MM.1S (cell line): ENCODE measurements at regions not wholly inside any gene's neighbourhood (a gene's known extent, or its start where the extent isn't known, plus 50 kb on each side); places are given as distances from the start of the nearest gene placed in this dataset.

ENCODE experiments used
- DNase-seq: peaks from one replicate; pipeline ENCODE4 v3.0.0-alpha.2; 2015
- H2AFZ ChIP-seq: fragments of 300-600 bp; sonication (generic); 2 replicates; pipeline ENCODE4 v1.6.0; 2016; ENCODE audit warnings: antibody characterized with exemption, low read length
- H3F3A ChIP-seq: fragments of 300-600 bp; sonication (generic); 2 replicates; pipeline ENCODE4 v1.6.1; 2016; ENCODE audit warnings: mild to moderate bottlenecking, antibody characterized with exemption, low read length, moderate library complexity, mixed read lengths; ENCODE audit not compliant: insufficient read depth
- H3K27ac ChIP-seq: fragments of 300-600 bp; sonication (generic); 2 replicates; pipeline ENCODE4 v1.5.1; 2016; ENCODE audit warnings: mild to moderate bottlenecking, low read length
- H3K27me3 ChIP-seq: fragments of 300-600 bp; sonication (generic); replicated peaks from 2 replicates; pipeline ENCODE4 v1.6.0; 2016; ENCODE audit warnings: low read length; ENCODE audit not compliant: insufficient read depth
- H3K36me3 ChIP-seq: fragments of 300-600 bp; sonication (generic); replicated peaks from 2 replicates; pipeline ENCODE4 v1.6.1; 2016; ENCODE audit warnings: mild to moderate bottlenecking, low read length, mixed read lengths; ENCODE audit not compliant: insufficient read depth
- H3K4me1 ChIP-seq: fragments of 300-600 bp; sonication (generic); 2 replicates; pipeline ENCODE4 v1.6.1; 2016; ENCODE audit warnings: low read length, mixed read lengths
- H3K4me2 ChIP-seq: fragments of 300-600 bp; sonication (generic); 2 replicates; pipeline ENCODE4 v1.6.0; 2016; ENCODE audit warnings: low read depth, low read length
- H3K4me3 ChIP-seq: fragments of 300-600 bp; sonication (generic); 2 replicates; pipeline ENCODE4 v1.5.1; 2016; ENCODE audit warnings: low read length, mixed read lengths
- H3K79me2 ChIP-seq: fragments of 300-600 bp; sonication (generic); 2 replicates; pipeline ENCODE4 v1.6.1; 2016; ENCODE audit warnings: mixed run types, low read length, mixed read lengths
- H3K9ac ChIP-seq: fragments of 300-600 bp; sonication (generic); 2 replicates; pipeline ENCODE4 v1.6.1; 2016; ENCODE audit warnings: low read length, mixed read lengths
- H3K9me2 ChIP-seq: fragments of 300-600 bp; sonication (generic); replicated peaks from 2 replicates; pipeline ENCODE4 v1.6.1; 2016; ENCODE audit warnings: mild to moderate bottlenecking, low read length, mixed read lengths; ENCODE audit not compliant: insufficient read depth
- H3K9me3 ChIP-seq: fragments of 300-600 bp; sonication (generic); replicated peaks from 2 replicates; pipeline ENCODE4 v1.6.1; 2016; ENCODE audit warnings: mild to moderate bottlenecking, low read length, mixed read lengths; ENCODE audit not compliant: insufficient read depth
- H4K20me1 ChIP-seq: fragments of 300-600 bp; sonication (generic); 2 replicates; pipeline ENCODE4 v1.6.1; 2016; ENCODE audit warnings: mild to moderate bottlenecking, low read length, moderate library complexity, mixed read lengths; ENCODE audit not compliant: insufficient read depth
- EZH2 ChIP-seq: fragments of 300-600 bp; sonication (generic); optimal IDR thresholded peaks from 2 replicates; pipeline ENCODE3; 2017; ENCODE audit warnings: low read depth, mild to moderate bottlenecking, antibody characterized with exemption, low read length, mixed read lengths
- EZH2phosphoT487 ChIP-seq: fragments of 300-600 bp; sonication (generic); IDR thresholded peaks from 2 replicates; pipeline ENCODE4 v1.6.1; 2018; ENCODE audit warnings: antibody characterized with exemption, low read length
- TF ChIP-seq, protein P1 (sequence below): fragments of 300-600 bp; sonication (generic); IDR thresholded peaks from 2 replicates; pipeline ENCODE4 v1.5.1; 2016; ENCODE audit warnings: antibody characterized with exemption, low read length, mixed read lengths

DNA sequence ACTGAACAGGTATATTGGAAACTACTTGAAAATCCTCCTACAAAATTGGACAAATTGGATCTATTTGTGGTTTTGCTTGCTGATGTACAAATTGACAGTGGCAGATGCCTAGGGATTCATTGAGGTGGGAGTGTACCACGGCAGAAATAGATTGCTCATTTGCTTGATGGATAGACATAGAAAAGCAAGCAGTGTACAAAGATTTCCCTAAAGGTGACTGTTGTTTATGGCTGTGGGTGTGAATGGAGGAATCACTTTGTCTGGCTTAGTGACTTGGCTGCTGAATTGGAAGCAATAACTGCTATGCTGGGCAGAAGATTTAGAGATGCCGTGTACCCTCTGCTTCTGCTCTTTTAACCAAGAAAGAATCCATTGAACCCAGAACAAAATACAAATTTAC, 191.0 kb upstream of the GRID2 start:
- H3K9me2 ChIP-seq: no peaks in the 10 kb centered on the region
- no peaks in the 10 kb centered on the region for H3K9me3 ChIP-seq
- no peaks in the 10 kb centered on the region for H3K4me1 ChIP-seq
- no peak for DNase-seq
- H4K20me1 ChIP-seq: no peaks in the 10 kb centered on the region
- H3K36me3 ChIP-seq: no peaks in the 10 kb centered on the region
- H2AFZ ChIP-seq: no peak overlapping the region
- no peaks in the 10 kb centered on the region for H3F3A ChIP-seq
- H3K4me2 ChIP-seq: no peak overlapping the region
- no peaks in the 10 kb centered on the region for H3K27me3 ChIP-seq
- no peak overlapping the region for H3K9ac ChIP-seq
- no peak overlapping the region for H3K27ac ChIP-seq
- H3K79me2 ChIP-seq: no peaks in the 10 kb centered on the region
- TF ChIP-seq EZH2 (no peak), EZH2phosphoT487 (no peak)
- TF ChIP-seq, protein P1, sequence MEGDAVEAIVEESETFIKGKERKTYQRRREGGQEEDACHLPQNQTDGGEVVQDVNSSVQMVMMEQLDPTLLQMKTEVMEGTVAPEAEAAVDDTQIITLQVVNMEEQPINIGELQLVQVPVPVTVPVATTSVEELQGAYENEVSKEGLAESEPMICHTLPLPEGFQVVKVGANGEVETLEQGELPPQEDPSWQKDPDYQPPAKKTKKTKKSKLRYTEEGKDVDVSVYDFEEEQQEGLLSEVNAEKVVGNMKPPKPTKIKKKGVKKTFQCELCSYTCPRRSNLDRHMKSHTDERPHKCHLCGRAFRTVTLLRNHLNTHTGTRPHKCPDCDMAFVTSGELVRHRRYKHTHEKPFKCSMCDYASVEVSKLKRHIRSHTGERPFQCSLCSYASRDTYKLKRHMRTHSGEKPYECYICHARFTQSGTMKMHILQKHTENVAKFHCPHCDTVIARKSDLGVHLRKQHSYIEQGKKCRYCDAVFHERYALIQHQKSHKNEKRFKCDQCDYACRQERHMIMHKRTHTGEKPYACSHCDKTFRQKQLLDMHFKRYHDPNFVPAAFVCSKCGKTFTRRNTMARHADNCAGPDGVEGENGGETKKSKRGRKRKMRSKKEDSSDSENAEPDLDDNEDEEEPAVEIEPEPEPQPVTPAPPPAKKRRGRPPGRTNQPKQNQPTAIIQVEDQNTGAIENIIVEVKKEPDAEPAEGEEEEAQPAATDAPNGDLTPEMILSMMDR: no peak
- no peak overlapping the region for H3K4me3 ChIP-seq

DNA sequence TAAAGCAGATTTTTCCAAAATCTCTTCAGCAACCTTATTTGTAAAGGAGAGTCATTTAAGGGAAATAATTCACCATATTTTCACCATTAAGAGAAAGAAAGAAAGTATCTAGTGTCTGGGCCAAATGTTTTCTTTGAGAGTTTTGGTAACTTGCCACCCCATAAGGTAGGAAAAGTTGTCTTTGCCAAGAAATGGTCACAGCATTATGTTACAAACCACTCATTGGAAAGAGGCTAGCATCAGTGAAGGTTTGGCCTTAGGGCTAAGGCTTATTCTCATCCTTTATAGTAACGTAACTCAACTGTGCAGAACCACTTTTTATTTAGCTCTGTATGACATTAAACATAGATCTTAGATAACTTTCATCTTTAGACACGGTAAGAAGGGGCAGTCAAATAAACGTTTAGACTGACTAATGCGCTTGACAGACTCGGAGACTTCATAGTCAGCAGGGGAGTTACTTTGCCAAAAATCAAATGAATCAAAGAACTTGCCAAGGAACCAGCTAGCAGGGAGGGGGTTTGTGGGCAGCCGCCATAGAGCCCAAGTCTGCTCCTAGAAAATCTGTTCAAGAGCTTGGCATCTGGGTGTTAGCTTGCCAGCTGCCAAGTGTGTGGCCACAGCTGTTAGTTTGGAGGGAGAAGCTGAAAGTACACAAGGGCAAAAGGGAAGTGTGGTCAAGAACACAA, 182.8 kb upstream of the GRID2 start:
- H3K36me3 ChIP-seq: no peaks in the 10 kb centered on the region
- no peaks in the 10 kb centered on the region for H3K9me2 ChIP-seq
- H3K79me2 ChIP-seq: no peaks in the 10 kb centered on the region
- no peaks in the 10 kb centered on the region for H4K20me1 ChIP-seq
- no peak overlapping the region for H3K4me3 ChIP-seq
- no peak overlapping the region for H3K4me2 ChIP-seq
- H3K4me1 ChIP-seq: no peaks in the 10 kb centered on the region
- no peaks in the 10 kb centered on the region for H3K27me3 ChIP-seq
- TF ChIP-seq EZH2: no peak
- TF ChIP-seq, protein P1: no peak
- no peak for TF ChIP-seq EZH2phosphoT487
- H3K9me3 ChIP-seq: no peaks in the 10 kb centered on the region
- no peaks in the 10 kb centered on the region for H3F3A ChIP-seq
- H2AFZ ChIP-seq: no peak overlapping the region
- H3K27ac ChIP-seq: no peak overlapping the region
- no peak overlapping the region for H3K9ac ChIP-seq
- peak; percentile 34 for DNase-seq

DNA sequence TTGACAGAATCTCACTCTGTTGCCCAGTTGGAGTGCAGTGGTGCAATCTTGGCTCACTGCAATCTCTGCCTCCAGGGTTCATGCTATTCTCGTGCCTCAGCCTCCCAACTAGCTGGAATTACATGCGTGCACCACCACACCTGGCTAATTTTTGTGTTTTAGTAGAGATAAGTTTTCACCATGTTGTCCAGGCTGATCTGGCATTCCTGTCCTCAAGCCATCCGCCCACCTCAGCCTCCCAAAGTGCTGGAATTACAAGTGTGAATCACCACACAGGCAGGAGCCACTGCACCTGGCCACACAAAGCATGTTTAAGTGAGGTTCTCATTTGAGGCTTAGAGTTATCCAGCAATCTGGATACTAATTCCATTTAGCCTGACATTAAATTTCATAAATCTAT, 180.9 kb upstream of the GRID2 start:
- H3K9ac ChIP-seq: no peak overlapping the region
- H3K9me3 ChIP-seq: no peaks in the 10 kb centered on the region
- H3F3A ChIP-seq: no peaks in the 10 kb centered on the region
- H3K36me3 ChIP-seq: no peaks in the 10 kb centered on the region
- no peaks in the 10 kb centered on the region for H3K79me2 ChIP-seq
- no peak overlapping the region for H2AFZ ChIP-seq
- H3K4me2 ChIP-seq: no peak overlapping the region
- no peaks in the 10 kb centered on the region for H4K20me1 ChIP-seq
- no peak for DNase-seq
- H3K27me3 ChIP-seq: no peaks in the 10 kb centered on the region
- H3K9me2 ChIP-seq: no peaks in the 10 kb centered on the region
- H3K27ac ChIP-seq: no peak overlapping the region
- H3K4me3 ChIP-seq: no peak overlapping the region
- no peak for TF ChIP-seq EZH2
- H3K4me1 ChIP-seq: no peaks in the 10 kb centered on the region

DNA sequence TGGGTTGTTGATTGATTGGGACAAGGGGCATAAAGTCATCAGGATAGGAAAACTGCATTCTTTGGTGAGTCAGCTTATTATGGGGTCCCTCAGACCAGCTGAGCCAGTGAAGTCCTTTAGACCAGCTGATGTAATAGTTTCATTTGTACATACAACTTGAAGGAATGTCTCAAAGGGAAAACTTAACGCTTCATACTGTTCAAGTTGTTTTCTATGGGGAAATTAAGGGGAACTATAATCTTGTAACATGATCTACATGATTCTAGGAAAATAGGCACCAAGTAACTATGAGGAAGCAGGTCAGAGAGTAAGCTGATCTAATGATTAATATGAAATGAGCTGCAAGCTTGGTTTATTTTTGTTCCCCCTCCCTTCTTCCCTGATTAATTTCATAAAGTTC, 175.1 kb upstream of the GRID2 start:
- TF ChIP-seq EZH2phosphoT487 (no peak), EZH2 (no peak)
- TF ChIP-seq, protein P1: no peak
- no peak for DNase-seq
- H3K9ac ChIP-seq: no peak overlapping the region

More for the DNA sequence above, 175.1 kb upstream of the GRID2 start:
- no peak overlapping the region for H2AFZ ChIP-seq
- H3K4me1 ChIP-seq: no peaks in the 10 kb centered on the region
- no peaks in the 10 kb centered on the region for H3K36me3 ChIP-seq
- no peaks in the 10 kb centered on the region for H3K79me2 ChIP-seq
- no peaks in the 10 kb centered on the region for H3F3A ChIP-seq
- no peaks in the 10 kb centered on the region for H3K27me3 ChIP-seq
- no peaks in the 10 kb centered on the region for H4K20me1 ChIP-seq
- H3K4me2 ChIP-seq: no peak overlapping the region
- H3K9me2 ChIP-seq: no peaks in the 10 kb centered on the region
- H3K4me3 ChIP-seq: no peak overlapping the region
- H3K9me3 ChIP-seq: no peaks in the 10 kb centered on the region
- no peak overlapping the region for H3K27ac ChIP-seq
